Right lobe of liver (tissue), 4 donors: ENCODE measurements at regions not wholly inside any gene's neighbourhood (a gene's known extent, or its start where the extent isn't known, plus 50 kb on each side); places are given as distances from the start of the nearest gene placed in this dataset.

ENCODE experiments used
- CTCF ChIP-seq, 4 donors: fragments of 200-600 bp in 3 of 4; fragments of 450-650 bp in 1 of 4; IDR thresholded peaks; one replicate each; pipeline versions ENCODE4 v1.5.1 to v1.8.0; 2016 to 2022; ENCODE audit warnings: antibody characterized with exemption in 4 of 4, mild to moderate bottlenecking in 2 of 4
- POLR2A ChIP-seq: fragments of 450-650 bp; IDR thresholded peaks from one replicate; pipeline ENCODE4 v1.6.1; 2017; ENCODE audit warnings: antibody characterized with exemption, mild to moderate bottlenecking
- donor health status: DM: no; HTN: no; CAD: no.
- donor health status: DM: no; HTN: no; CAD: no.
- donor health status: DM: no; HTN: yes; CAD: no.

GRCh38 chr12:93183940-93184671 is 193.6 kb upstream of the NUDT4 start:
- TF ChIP-seq CTCF (IDR thresholded peaks at IDR 0.05) (no peak), POLR2A (no peak)
